GM12872 (cell line): ENCODE measurements at regions not wholly inside any gene's neighbourhood (a gene's known extent, or its start where the extent isn't known, plus 50 kb on each side); places are given as distances from the start of the nearest gene placed in this dataset.

Experiments
- CTCF ChIP-seq: IDR thresholded peaks from 3 replicates; pipeline ENCODE4 v1.5.1; 2011; ENCODE audit warnings: low read depth, mild to moderate bottlenecking, low read length, moderate library complexity; ENCODE audit not compliant: insufficient read depth

- TF ChIP-seq CTCF = no peak
Observed at GRCh38 chrX:130467936-130468335, 66.1 kb downstream of the RBMX2 start.

GRCh38 chrX:130468395-130468923 lies 66.7 kb downstream of the RBMX2 start:
- no peak for TF ChIP-seq CTCF

GRCh38 chrX:130482871-130483270 lies 81.1 kb downstream of the RBMX2 start:
- TF ChIP-seq CTCF = no peak

- TF ChIP-seq CTCF = no peak
Observed at GRCh38 chrX:130485870-130486269, 84.1 kb downstream of the RBMX2 start.

- no peak for TF ChIP-seq CTCF
Observed at GRCh38 chrX:130497531-130497930, 95.7 kb downstream of the RBMX2 start.

GRCh38 chrX:130498653-130499274 lies 97.0 kb downstream of the RBMX2 start:
- no peak for TF ChIP-seq CTCF

GRCh38 chrX:130502016-130502570 lies 100.3 kb downstream of the RBMX2 start:
- TF ChIP-seq CTCF = no peak

GRCh38 chrX:130504019-130504418 lies 102.2 kb downstream of the RBMX2 start:
- no peak for TF ChIP-seq CTCF
